BJ (cell line): ENCODE measurements at regions not wholly inside any gene's neighbourhood (a gene's known extent, or its start where the extent isn't known, plus 50 kb on each side); places are given as distances from the start of the nearest gene placed in this dataset.
A peak's percentile ranks its signal among the peaks of the same experiment; 100 is the strongest.

ENCODE experiments used
- CTCF ChIA-PET: fragments of 350-600 bp; formaldehyde crosslinking; extraction: SDS; loops from one replicate; lab custom pipeline; 2021; ENCODE audit warnings: antibody characterized with exemption, inconsistent platforms; lab: Yijun Ruan, JAX
- POLR2A ChIA-PET: fragments of 300-600 bp; sonication (Branson Sonifier 250); formaldehyde crosslinking; extraction: SDS; loops from one replicate; lab custom pipeline; 2021; ENCODE audit warnings: antibody characterized with exemption; lab: Charles Lee
- DNase-seq: peaks from one replicate; pipeline ENCODE4 v3.0.0-alpha.2; 2011; ENCODE audit warnings: low read depth
- H3K27me3 ChIP-seq: 2 replicates; pipeline ENCODE4 v1.6.0; 2011; ENCODE audit warnings: low read length; ENCODE audit not compliant: control insufficient read depth, insufficient read depth
- H3K36me3 ChIP-seq: 2 replicates; pipeline ENCODE4 v1.5.1; 2011; ENCODE audit warnings: low read length; ENCODE audit not compliant: control insufficient read depth, insufficient read depth
- H3K4me3 ChIP-seq: 2 replicates; pipeline ENCODE4 v1.5.1; 2011; ENCODE audit warnings: low read depth, mild to moderate bottlenecking, control low read depth, low read length
- TF ChIP-seq, protein P1 (sequence below): IDR thresholded peaks from 2 replicates; pipeline ENCODE4 v1.5.1; 2011; ENCODE audit warnings: low read depth, mild to moderate bottlenecking, control low read depth, inconsistent platforms, low read length, moderate library complexity; ENCODE audit not compliant: insufficient read depth

DNA sequence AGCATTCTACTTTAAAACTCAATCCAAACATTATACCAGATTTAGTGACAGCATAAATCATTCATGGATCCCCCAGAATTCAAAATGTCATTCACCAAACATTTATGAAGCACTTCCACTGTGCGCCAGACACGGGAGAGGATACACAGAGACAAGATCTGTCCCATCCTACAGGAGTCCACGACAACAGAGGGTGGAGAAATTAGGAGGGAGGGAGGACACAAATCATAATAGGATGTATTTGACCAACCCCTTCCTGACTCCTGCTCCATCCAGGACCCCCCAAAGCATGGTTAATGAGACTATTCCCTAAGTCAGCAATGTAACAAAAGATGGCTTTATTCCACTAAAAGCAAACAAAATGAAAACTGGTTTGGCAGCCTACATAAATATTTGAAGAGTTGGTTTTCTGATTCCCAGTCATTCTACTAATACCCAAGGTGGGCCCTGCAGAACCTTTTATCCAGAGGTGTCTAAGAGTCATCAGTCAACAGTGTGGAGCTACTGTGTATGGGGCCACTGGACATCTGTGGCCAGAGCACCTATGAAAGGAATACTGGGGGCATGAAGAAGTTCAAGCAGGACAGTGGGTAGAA, 62.8 kb upstream of the DOCK9 start:
- no peak for DNase-seq
- CTCF ChIA-PET, result no interaction called here
- TF ChIP-seq, protein P1, sequence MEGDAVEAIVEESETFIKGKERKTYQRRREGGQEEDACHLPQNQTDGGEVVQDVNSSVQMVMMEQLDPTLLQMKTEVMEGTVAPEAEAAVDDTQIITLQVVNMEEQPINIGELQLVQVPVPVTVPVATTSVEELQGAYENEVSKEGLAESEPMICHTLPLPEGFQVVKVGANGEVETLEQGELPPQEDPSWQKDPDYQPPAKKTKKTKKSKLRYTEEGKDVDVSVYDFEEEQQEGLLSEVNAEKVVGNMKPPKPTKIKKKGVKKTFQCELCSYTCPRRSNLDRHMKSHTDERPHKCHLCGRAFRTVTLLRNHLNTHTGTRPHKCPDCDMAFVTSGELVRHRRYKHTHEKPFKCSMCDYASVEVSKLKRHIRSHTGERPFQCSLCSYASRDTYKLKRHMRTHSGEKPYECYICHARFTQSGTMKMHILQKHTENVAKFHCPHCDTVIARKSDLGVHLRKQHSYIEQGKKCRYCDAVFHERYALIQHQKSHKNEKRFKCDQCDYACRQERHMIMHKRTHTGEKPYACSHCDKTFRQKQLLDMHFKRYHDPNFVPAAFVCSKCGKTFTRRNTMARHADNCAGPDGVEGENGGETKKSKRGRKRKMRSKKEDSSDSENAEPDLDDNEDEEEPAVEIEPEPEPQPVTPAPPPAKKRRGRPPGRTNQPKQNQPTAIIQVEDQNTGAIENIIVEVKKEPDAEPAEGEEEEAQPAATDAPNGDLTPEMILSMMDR, result no peak
- Histone ChIP-seq H3K36me3 (no peaks in the 10 kb centered on the region), H3K4me3 (no peak overlapping the region), H3K27me3 (no peaks in the 10 kb centered on the region)
- POLR2A ChIA-PET, result interaction anchor here (0.7 kb wide), 1 partner anchor 79 kb away, joined by 9 read pairs; no protein-coding TSS in a partner anchor

DNA sequence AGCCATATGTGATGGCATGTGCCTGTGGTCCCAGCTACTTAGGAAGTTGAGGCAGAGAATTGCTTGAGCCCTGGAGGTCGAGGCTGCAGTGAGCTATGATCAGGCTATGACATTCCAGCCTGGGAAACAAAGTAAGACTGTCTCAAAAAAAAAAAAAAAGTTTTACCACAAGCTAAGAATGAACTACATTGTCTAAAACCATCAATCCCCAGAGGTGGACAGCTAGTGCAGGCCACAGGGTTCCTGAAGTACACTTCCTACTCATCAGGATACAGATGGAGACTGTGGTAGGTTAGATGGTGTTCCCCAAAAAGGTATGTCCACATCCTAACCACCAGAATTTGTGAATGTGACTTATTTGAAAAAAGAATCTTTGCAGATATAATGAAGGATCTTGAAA, 63.5 kb upstream of the DOCK9 start:
- TF ChIP-seq, protein P1, result no peak
- ChIA-PET CTCF (interaction anchor here (0.7 kb wide), 1 partner anchor 201 kb away, joined by 3 read pairs; no protein-coding TSS in a partner anchor), POLR2A (interaction anchor here (0.7 kb wide), 1 partner anchor 78 kb away, joined by 9 read pairs; no protein-coding TSS in a partner anchor)
- Histone ChIP-seq H3K4me3 (no peak overlapping the region), H3K36me3 (no peaks in the 10 kb centered on the region), H3K27me3 (no peaks in the 10 kb centered on the region)
- DNase-seq, result no peak

DNA sequence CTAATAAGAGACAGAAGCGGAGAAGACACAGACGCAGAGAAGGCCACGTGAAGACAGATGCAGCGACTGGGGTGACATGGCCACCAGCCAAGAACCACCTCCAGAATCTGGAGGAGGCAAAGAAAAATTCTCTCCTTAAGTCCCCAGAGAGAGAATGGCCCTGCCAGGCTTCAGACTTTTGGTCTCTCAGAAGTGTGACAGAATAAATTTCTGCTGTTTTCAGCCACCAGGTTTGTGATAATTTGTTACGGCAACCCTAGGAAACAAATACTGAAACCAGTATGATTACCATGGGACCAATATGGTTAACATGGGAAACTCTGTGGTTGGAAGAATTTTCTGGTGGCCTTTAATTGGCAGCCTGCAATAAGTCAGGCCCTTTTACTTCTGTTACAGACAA, 63.9 kb upstream of the DOCK9 start:
- Histone ChIP-seq H3K4me3 (no peak overlapping the region), H3K36me3 (no peaks in the 10 kb centered on the region), H3K27me3 (no peaks in the 10 kb centered on the region)
- ChIA-PET POLR2A (no interaction called here), CTCF (interaction anchor here (0.7 kb wide), 1 partner anchor 202 kb away, joined by 3 read pairs; no protein-coding TSS in a partner anchor)
- TF ChIP-seq, protein P1, result no peak
- DNase-seq, result no peak

DNA sequence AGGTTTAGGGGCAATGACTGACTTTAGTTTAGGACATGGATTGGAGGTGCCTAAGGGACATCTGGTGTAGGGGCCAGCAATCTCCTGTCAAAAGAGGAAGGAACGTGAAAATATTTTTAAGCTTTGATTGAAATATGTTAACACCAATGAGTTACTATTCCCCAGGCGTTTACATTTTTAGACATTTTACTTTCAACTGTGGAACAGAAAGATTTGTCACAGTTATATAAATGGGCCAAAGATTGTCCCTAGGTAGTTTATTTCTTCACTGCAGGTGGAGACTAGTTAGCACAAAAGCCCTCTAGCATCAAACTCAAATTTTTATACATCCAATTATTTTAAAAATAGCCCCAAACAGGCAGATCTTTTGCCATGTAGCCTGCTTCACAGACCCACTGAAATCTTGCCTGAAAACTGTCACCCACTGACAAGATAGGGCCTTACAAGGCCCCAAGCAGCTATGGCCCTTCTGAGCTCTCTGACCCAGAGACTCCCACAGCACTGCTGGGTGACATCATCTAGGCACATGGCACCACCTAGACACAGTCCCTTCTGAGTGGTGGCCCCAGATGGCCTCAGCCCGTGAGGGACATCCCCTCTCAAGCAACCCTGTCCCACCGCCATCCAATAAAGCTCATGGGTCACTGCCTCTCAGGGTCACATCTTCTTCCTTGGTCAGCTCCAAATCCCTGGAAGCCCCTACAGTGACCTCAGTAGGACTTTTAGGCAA, 64.8 kb upstream of the DOCK9 start:
- CTCF ChIA-PET, result interaction anchor here (1.1 to 3.2 kb wide), 5 partner anchors 7 to 203 kb away, joined by 3 to 16 read pairs (median 5); no protein-coding TSS in a partner anchor
- TF ChIP-seq, protein P1, result no peak
- H3K36me3 ChIP-seq, result no peaks in the 10 kb centered on the region
- no peak for DNase-seq
- H3K4me3 ChIP-seq, result no peak overlapping the region
- POLR2A ChIA-PET, result no interaction called here
- H3K27me3 ChIP-seq, result no peaks in the 10 kb centered on the region

DNA sequence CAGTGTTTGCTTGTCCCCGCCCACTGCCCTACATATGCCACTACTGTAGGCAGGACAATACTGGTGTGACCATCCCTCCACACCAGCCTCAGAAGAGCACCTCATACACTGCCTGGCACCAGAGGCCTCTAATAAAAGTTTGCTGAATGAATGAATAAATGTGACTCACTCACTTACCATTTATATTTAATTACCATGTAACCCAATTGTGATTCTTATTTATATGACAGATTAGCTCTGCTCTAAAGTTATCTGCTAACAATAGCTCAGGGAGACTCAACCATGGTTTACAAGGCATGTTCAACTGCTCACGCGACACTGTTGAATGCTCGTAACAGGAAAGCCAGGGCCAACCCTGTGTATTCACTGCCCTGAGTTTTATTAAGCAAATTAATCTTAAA, 66.0 kb upstream of the DOCK9 start:
- DNase-seq, result peak; percentile 36
- Histone ChIP-seq H3K4me3 (no peak overlapping the region), H3K27me3 (no peaks in the 10 kb centered on the region), H3K36me3 (no peaks in the 10 kb centered on the region)
- TF ChIP-seq, protein P1, result no peak
- ChIA-PET CTCF (interaction anchor here (0.7 to 3.2 kb wide), 7 partner anchors 9 to 1201 kb away, joined by 3 to 16 read pairs (median 3); no protein-coding TSS in a partner anchor), POLR2A (no interaction called here)
